Vagina (tissue), 2 donors: ENCODE measurements at regions not wholly inside any gene's neighbourhood (a gene's known extent, or its start where the extent isn't known, plus 50 kb on each side); places are given as distances from the start of the nearest gene placed in this dataset.

ENCODE experiments used
- POLR2A ChIP-seq, 2 donors: fragments of 450-650 bp; IDR thresholded peaks; one replicate each; pipeline ENCODE4 v1.6.1; 2017; ENCODE audit warnings: antibody characterized with exemption in 2 of 2, mild to moderate bottlenecking in 2 of 2, moderate library complexity in 2 of 2
- POLR2AphosphoS5 ChIP-seq, 2 donors: sonication (generic); formaldehyde crosslinking; IDR thresholded peaks; one replicate each; pipeline ENCODE4 v1.9.0; 2017; ENCODE audit warnings: antibody characterized with exemption in 2 of 2, mild to moderate bottlenecking in 2 of 2, low read depth in 1 of 2; ENCODE audit not compliant: insufficient read depth in 1 of 2
- TF ChIP-seq, protein P1 (sequence below), 3 experiments: fragments of 450-650 bp in 2 of 3; fragments of 200-600 bp in 1 of 3; sonication (generic) in 1 of 3; IDR thresholded peaks; one replicate each; pipeline ENCODE4 v1.5.1; 2017 to 2019; ENCODE audit warnings: antibody characterized with exemption in 3 of 3, mild to moderate bottlenecking in 2 of 3, moderate library complexity in 2 of 3

DNA sequence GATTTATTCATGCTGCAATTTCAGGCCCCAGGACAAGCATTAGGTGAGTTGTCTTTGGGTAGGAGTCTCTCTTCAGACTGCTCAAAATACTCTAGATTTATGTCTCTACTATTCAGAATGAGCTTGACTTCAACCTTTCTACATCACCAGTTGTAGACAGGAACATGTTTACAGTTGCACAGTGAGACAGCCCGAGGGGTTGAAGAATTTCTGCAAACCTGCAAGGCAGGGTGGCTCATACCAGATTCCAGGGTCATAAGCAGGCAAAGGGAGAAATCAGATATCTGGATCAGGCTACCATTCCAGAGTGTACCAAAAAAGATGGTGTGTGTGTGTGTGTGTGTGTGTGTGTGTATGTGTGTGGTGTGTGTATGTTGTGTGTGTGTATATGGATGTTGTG lies 112.4 kb downstream of the SPP2 start:
- TF ChIP-seq, protein P1, sequence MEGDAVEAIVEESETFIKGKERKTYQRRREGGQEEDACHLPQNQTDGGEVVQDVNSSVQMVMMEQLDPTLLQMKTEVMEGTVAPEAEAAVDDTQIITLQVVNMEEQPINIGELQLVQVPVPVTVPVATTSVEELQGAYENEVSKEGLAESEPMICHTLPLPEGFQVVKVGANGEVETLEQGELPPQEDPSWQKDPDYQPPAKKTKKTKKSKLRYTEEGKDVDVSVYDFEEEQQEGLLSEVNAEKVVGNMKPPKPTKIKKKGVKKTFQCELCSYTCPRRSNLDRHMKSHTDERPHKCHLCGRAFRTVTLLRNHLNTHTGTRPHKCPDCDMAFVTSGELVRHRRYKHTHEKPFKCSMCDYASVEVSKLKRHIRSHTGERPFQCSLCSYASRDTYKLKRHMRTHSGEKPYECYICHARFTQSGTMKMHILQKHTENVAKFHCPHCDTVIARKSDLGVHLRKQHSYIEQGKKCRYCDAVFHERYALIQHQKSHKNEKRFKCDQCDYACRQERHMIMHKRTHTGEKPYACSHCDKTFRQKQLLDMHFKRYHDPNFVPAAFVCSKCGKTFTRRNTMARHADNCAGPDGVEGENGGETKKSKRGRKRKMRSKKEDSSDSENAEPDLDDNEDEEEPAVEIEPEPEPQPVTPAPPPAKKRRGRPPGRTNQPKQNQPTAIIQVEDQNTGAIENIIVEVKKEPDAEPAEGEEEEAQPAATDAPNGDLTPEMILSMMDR (IDR thresholded peaks at IDR 0.05): no peak
- TF ChIP-seq POLR2A (IDR thresholded peaks at IDR 0.05) (no peak), POLR2AphosphoS5 (IDR thresholded peaks at IDR 0.05; ENCODE audit: insufficient read depth in 1 of 2, low read depth in 1 of 2) (no peak)
